ENCODE measurements at regions not wholly inside any gene's neighbourhood (a gene's known extent, or its start where the extent isn't known, plus 50 kb on each side); places are given as distances from the start of the nearest gene placed in this dataset.
A peak's percentile ranks its signal among the peaks of the same experiment; 100 is the strongest.

GRCh38 chr1:87449348-87449963 lies 120.8 kb downstream of the LMO4 start (continued):
- TF ChIP-seq BHLHE40 (IDR thresholded peaks at IDR 0.05; ENCODE audit: borderline replicate concordance in 1 of 2, low read depth in 2 of 2, low read length in 1 of 2) (peak; percentile 86 to 88; a peak in 3 of 4 replicates), TBL1XR1 (IDR thresholded peaks at IDR 0.05; ENCODE audit: low read depth, low read length) (peak; percentile 94), RAD21 (IDR thresholded peaks at IDR 0.05; ENCODE audit: insufficient read depth, low read depth, low read length) (no peak; the same call in 1 of the 2 replicates), HCFC1 (IDR thresholded peaks at IDR 0.05; ENCODE audit: low read length) (peak; percentile 5; the same call in 1 of the 2 replicates), ZZZ3 (IDR thresholded peaks at IDR 0.05; ENCODE audit: control insufficient read depth, insufficient read length, low read depth) (no peak), USF2 (IDR thresholded peaks at IDR 0.05; ENCODE audit: borderline replicate concordance, low read depth, low read length) (no peak; the same call in 1 of the 2 replicates), SUPT20H (IDR thresholded peaks at IDR 0.05; ENCODE audit: borderline replicate concordance, control insufficient read depth, low read depth, low read length) (no peak), ZNF384 (IDR thresholded peaks at IDR 0.05; ENCODE audit: borderline replicate concordance, low read depth, low read length) (no peak), SMAD5 (IDR thresholded peaks at IDR 0.05; ENCODE audit: low read depth) (no peak), TARDBP (IDR thresholded peaks at IDR 0.05; ENCODE audit: borderline replicate concordance) (0 out of 2 replicates have a peak, but pooled peaks have one; percentile 29), IRF3 (IDR thresholded peaks at IDR 0.05) (no peak), WRNIP1 (IDR thresholded peaks at IDR 0.05; ENCODE audit: borderline replicate concordance, low read depth, low read length) (no peak), CEBPB (IDR thresholded peaks at IDR 0.05; ENCODE audit: borderline replicate concordance in 1 of 2, low read depth in 2 of 2, low read length in 2 of 2) (peak in 1 of 2 experiments; percentile 40; a peak in 1 of 4 replicates), SIN3A (IDR thresholded peaks at IDR 0.05; ENCODE audit: low read depth, low read length) (no peak), SKIL (IDR thresholded peaks at IDR 0.05; ENCODE audit: low read depth, poor library complexity, severe bottlenecking) (peak; percentile 99), NKRF (conservative IDR thresholded peaks at IDR 0.05) (no peak), IRF4 (IDR thresholded peaks at IDR 0.05; ENCODE audit: low read depth, low read length) (peak; percentile 86), NR2C2 (IDR thresholded peaks at IDR 0.05; ENCODE audit: borderline replicate concordance, control insufficient read depth, insufficient read length, low read depth) (no peak), YBX1 (IDR thresholded peaks at IDR 0.05) (no peak), NR2F1 (conservative IDR thresholded peaks at IDR 0.05) (peak; percentile 59), MEF2A (IDR thresholded peaks at IDR 0.05; ENCODE audit: insufficient read depth, low read depth, low read length) (peak; percentile 94)
- TF ChIP-seq, protein P1, sequence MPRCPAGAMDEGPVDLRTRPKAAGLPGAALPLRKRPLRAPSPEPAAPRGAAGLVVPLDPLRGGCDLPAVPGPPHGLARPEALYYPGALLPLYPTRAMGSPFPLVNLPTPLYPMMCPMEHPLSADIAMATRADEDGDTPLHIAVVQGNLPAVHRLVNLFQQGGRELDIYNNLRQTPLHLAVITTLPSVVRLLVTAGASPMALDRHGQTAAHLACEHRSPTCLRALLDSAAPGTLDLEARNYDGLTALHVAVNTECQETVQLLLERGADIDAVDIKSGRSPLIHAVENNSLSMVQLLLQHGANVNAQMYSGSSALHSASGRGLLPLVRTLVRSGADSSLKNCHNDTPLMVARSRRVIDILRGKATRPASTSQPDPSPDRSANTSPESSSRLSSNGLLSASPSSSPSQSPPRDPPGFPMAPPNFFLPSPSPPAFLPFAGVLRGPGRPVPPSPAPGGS (IDR thresholded peaks at IDR 0.05; ENCODE audit: borderline replicate concordance, insufficient read depth, low read depth, low read length, poor library complexity, severe bottlenecking): peak; percentile 66

Data from GM12878 (cell line).